Astrocyte (in vitro differentiated cells and primary cell): ENCODE measurements at regions not wholly inside any gene's neighbourhood (a gene's known extent, or its start where the extent isn't known, plus 50 kb on each side); places are given as distances from the start of the nearest gene placed in this dataset.

Source experiments
- DNase-seq: peaks from one replicate; pipeline ENCODE4 v3.0.0-alpha.2; 2010; ENCODE audit warnings: low read depth
- FAIRE-seq: peaks from 2 replicates; lab custom pipeline; 2011; peaks lifted over from hg19 to GRCh38; lab: Jason Lieb, UNC
- H2AFZ ChIP-seq: 2 replicates; pipeline ENCODE4 v1.6.0; 2012; ENCODE audit warnings: low read depth, low read length, inconsistent platforms
- H3K27ac ChIP-seq: 2 replicates; pipeline ENCODE4 v1.5.1; 2011; ENCODE audit warnings: low read depth, low read length, inconsistent platforms
- H3K27me3 ChIP-seq: 2 replicates; pipeline ENCODE4 v1.6.0; 2011; ENCODE audit warnings: low read length, inconsistent platforms; ENCODE audit not compliant: insufficient read depth
- H3K36me3 ChIP-seq: 2 replicates; pipeline ENCODE4 v1.5.1; 2011; ENCODE audit warnings: low read length, inconsistent platforms; ENCODE audit not compliant: insufficient read depth
- H3K4me1 ChIP-seq: 2 replicates; pipeline ENCODE4 v1.5.1; 2011; ENCODE audit warnings: low read length, inconsistent platforms; ENCODE audit not compliant: insufficient read depth
- H3K4me2 ChIP-seq: 2 replicates; pipeline ENCODE4 v1.6.0; 2012; ENCODE audit warnings: low read length, inconsistent platforms
- H3K4me3 ChIP-seq: 2 replicates; pipeline ENCODE4 v1.5.1; 2011; ENCODE audit warnings: low read depth, mild to moderate bottlenecking, low read length, inconsistent platforms; ENCODE audit not compliant: insufficient read depth
- H3K79me2 ChIP-seq: 2 replicates; pipeline ENCODE4 v1.6.0; 2012; ENCODE audit warnings: mild to moderate bottlenecking, low read length, inconsistent platforms; ENCODE audit not compliant: insufficient read depth
- H3K9ac ChIP-seq: 2 replicates; pipeline ENCODE4 v1.6.0; 2012; ENCODE audit warnings: mild to moderate bottlenecking, low read length, inconsistent platforms
- H3K9me3 ChIP-seq: 2 replicates; pipeline ENCODE4 v1.5.1; 2012; ENCODE audit warnings: low read depth, mild to moderate bottlenecking, low read length, inconsistent platforms; ENCODE audit not compliant: insufficient read depth
- H4K20me1 ChIP-seq: 2 replicates; pipeline ENCODE4 v1.6.0; 2012; ENCODE audit warnings: low read length, inconsistent platforms; ENCODE audit not compliant: insufficient read depth
- H3K27ac Mint-ChIP-seq: one replicate; pipeline ENCODE4 v1.8.0; 2021; ENCODE audit warnings: mild to moderate bottlenecking, mixed read lengths; ENCODE audit not compliant: unreplicated experiment
- H3K27me3 Mint-ChIP-seq: one replicate; pipeline ENCODE4 v1.8.0; 2021; ENCODE audit warnings: low read depth, mixed read lengths; ENCODE audit not compliant: unreplicated experiment
- H3K36me3 Mint-ChIP-seq: one replicate; pipeline ENCODE4 v1.8.0; 2021; ENCODE audit warnings: low read depth, mixed read lengths; ENCODE audit not compliant: unreplicated experiment
- H3K4me1 Mint-ChIP-seq: one replicate; pipeline ENCODE4 v1.8.0; 2021; ENCODE audit warnings: low read depth, mixed read lengths; ENCODE audit not compliant: unreplicated experiment
- H3K4me3 Mint-ChIP-seq: one replicate; pipeline ENCODE4 v1.8.0; 2021; ENCODE audit warnings: mild to moderate bottlenecking, moderate library complexity, mixed read lengths; ENCODE audit not compliant: unreplicated experiment
- H3K9me3 Mint-ChIP-seq: one replicate; pipeline ENCODE4 v1.8.0; 2021; ENCODE audit warnings: mild to moderate bottlenecking, mixed read lengths; ENCODE audit not compliant: unreplicated experiment
- EZH2 ChIP-seq: IDR thresholded peaks from 2 replicates; pipeline ENCODE4 v1.6.1; 2012; ENCODE audit warnings: mild to moderate bottlenecking, low read length, inconsistent platforms; ENCODE audit not compliant: insufficient read depth
- TF ChIP-seq, protein P1 (sequence below): IDR thresholded peaks from 2 replicates; pipeline ENCODE4 v1.5.1; 2011; ENCODE audit warnings: low read depth, mild to moderate bottlenecking, inconsistent platforms, low read length, moderate library complexity; ENCODE audit not compliant: insufficient read depth

DNA sequence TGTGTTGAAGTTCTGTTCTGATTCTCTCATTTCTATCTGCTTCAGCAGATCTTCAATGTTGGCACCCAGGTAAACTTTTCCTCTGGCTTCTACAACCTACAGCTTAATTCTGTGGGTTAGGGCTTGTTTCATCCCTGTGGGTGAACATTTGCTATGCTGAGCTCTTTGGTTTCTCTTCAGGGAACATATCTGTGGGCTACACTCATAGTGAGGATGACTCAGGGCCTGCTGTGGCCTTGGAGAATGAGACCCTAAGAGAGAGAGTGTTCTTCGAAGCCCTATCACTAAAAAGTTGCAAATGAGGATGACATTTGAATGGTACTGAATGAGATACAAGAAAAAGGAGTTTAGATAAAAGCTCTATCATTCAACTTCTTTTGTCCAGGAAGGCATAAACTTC is 346.2 kb upstream of the CBLB start:
- Histone ChIP-seq H3K79me2 (no peaks in the 10 kb centered on the region), H3K4me3 (no peak overlapping the region), H3K9me3 (no peaks in the 10 kb centered on the region), H2AFZ (no peak overlapping the region), H4K20me1 (no peaks in the 10 kb centered on the region), H3K27me3 (no peaks in the 10 kb centered on the region), H3K4me2 (no peak overlapping the region), H3K27ac (no peak overlapping the region), H3K9ac (no peak overlapping the region), H3K36me3 (no peaks in the 10 kb centered on the region), H3K4me1 (no peaks in the 10 kb centered on the region)
- H3K27me3 Mint-ChIP-seq: no peaks in the 10 kb centered on the region
- peaks cover 13% of the 10 kb centered on the region for H3K4me1 Mint-ChIP-seq
- FAIRE-seq (no peak), DNase-seq (peak; percentile 69)
- H3K4me3 Mint-ChIP-seq: no peak overlapping the region
- no peaks in the 10 kb centered on the region for H3K36me3 Mint-ChIP-seq
- peaks cover 2% of the 10 kb centered on the region for H3K9me3 Mint-ChIP-seq
- H3K27ac Mint-ChIP-seq: no peak overlapping the region
- TF ChIP-seq, protein P1, sequence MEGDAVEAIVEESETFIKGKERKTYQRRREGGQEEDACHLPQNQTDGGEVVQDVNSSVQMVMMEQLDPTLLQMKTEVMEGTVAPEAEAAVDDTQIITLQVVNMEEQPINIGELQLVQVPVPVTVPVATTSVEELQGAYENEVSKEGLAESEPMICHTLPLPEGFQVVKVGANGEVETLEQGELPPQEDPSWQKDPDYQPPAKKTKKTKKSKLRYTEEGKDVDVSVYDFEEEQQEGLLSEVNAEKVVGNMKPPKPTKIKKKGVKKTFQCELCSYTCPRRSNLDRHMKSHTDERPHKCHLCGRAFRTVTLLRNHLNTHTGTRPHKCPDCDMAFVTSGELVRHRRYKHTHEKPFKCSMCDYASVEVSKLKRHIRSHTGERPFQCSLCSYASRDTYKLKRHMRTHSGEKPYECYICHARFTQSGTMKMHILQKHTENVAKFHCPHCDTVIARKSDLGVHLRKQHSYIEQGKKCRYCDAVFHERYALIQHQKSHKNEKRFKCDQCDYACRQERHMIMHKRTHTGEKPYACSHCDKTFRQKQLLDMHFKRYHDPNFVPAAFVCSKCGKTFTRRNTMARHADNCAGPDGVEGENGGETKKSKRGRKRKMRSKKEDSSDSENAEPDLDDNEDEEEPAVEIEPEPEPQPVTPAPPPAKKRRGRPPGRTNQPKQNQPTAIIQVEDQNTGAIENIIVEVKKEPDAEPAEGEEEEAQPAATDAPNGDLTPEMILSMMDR: no peak
- no peak for TF ChIP-seq EZH2

DNA sequence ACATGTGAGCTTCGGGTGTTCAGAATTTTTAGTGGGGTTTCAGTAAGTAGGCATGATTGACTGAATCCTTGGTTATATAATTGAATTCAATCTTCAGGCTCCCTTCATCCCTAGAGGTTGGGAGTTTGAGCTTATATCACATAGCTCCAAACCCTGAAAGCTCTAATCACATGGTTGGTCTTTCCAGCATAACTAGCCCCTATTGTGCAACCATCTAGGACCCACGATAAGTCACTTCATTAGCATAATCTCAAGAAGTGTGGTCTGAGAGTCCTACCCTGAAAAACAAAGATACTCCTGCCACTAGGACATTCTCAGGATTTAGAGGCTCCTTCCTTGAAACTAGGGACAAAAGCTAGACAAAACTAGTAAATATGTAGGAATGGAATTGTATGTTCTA is 348.9 kb upstream of the CBLB start:
- H3K27ac ChIP-seq: no peak overlapping the region
- Mint-ChIP-seq H3K9me3 (peaks cover 13% of the 10 kb centered on the region), H3K27ac (no peak overlapping the region), H3K36me3 (no peaks in the 10 kb centered on the region), H3K4me3 (no peak overlapping the region), H3K27me3 (no peaks in the 10 kb centered on the region), H3K4me1 (peaks cover 8% of the 10 kb centered on the region)
- no peak overlapping the region for H2AFZ ChIP-seq
- DNase-seq (no peak), FAIRE-seq (no peak)
- no peaks in the 10 kb centered on the region for H3K79me2 ChIP-seq
- no peaks in the 10 kb centered on the region for H3K27me3 ChIP-seq
- no peak overlapping the region for H3K9ac ChIP-seq
- no peaks in the 10 kb centered on the region for H3K9me3 ChIP-seq
- no peaks in the 10 kb centered on the region for H4K20me1 ChIP-seq
- no peaks in the 10 kb centered on the region for H3K36me3 ChIP-seq
- H3K4me2 ChIP-seq: no peak overlapping the region
- H3K4me3 ChIP-seq: no peak overlapping the region
- H3K4me1 ChIP-seq: no peaks in the 10 kb centered on the region
- no peak for TF ChIP-seq EZH2
- TF ChIP-seq, protein P1: no peak

DNA sequence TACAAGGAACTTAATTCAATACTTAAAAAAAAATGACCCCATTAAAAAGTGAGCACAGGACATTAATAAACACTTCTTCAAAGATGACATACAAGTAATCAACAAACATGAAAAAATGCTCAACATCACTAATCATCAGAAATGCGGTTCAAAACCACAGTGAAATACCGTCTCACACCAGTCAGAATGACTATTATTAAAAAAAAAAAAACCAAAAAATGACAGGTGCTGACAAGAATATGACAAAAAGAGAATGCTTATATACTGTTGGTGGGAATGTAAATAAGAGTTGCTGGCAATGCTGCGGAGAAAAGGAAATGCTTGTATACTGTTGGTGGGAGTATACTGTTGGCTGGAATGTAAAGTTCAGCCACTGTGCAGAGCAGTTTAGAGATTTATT is 358.3 kb upstream of the CBLB start:
- H3K27me3 Mint-ChIP-seq: no peaks in the 10 kb centered on the region
- Histone ChIP-seq H3K36me3 (no peaks in the 10 kb centered on the region), H3K79me2 (no peaks in the 10 kb centered on the region), H3K27me3 (no peaks in the 10 kb centered on the region), H3K27ac (no peak overlapping the region), H3K4me3 (no peak overlapping the region), H3K9ac (no peak overlapping the region), H3K4me2 (no peak overlapping the region), H3K9me3 (no peaks in the 10 kb centered on the region), H3K4me1 (no peaks in the 10 kb centered on the region), H4K20me1 (no peaks in the 10 kb centered on the region), H2AFZ (no peak overlapping the region)
- FAIRE-seq: no peak
- no peak overlapping the region for H3K27ac Mint-ChIP-seq
- no peak for TF ChIP-seq EZH2
- no peaks in the 10 kb centered on the region for H3K36me3 Mint-ChIP-seq
- no peak overlapping the region for H3K4me3 Mint-ChIP-seq
- DNase-seq: no peak
- no peaks in the 10 kb centered on the region for H3K4me1 Mint-ChIP-seq
- H3K9me3 Mint-ChIP-seq: peaks cover 2% of the 10 kb centered on the region
